CD4-positive, alpha-beta T cell (primary cell): ENCODE measurements at regions not wholly inside any gene's neighbourhood (a gene's known extent, or its start where the extent isn't known, plus 50 kb on each side); places are given as distances from the start of the nearest gene placed in this dataset.
"Not testable (repeated sequence)": the region's sequence is repeated elsewhere in the genome, so short reads cannot be mapped to it uniquely, and the experiment has no call there.

Experiments used
- ATAC-seq: fragments of 200-7000 bp; cut with Tn5 transposase; one replicate; pipeline ENCODE4 v1.10.0; 2022; ENCODE audit warnings: mild to moderate bottlenecking; ENCODE audit not compliant: poor library complexity
- CTCF ChIA-PET: fragments of 350-600 bp; sonication (Branson Sonifier 250); formaldehyde crosslinking; loops from one replicate; lab custom pipeline; 2021; ENCODE audit warnings: antibody characterized with exemption, inconsistent platforms; lab: Charles Lee
- POLR2A ChIA-PET: fragments of 350-600 bp; sonication (Branson Sonifier 250); formaldehyde crosslinking; loops from one replicate; lab custom pipeline; 2021; ENCODE audit warnings: antibody characterized with exemption, inconsistent platforms; lab: Charles Lee
- DNase-seq, 14 experiments: peaks; one replicate each; pipeline ENCODE4 v3.0.0-alpha.2; 2013 to 2020; ENCODE audit warnings: mixed read lengths in 2 of 14
- H3K27ac ChIP-seq, 2 donors: one replicate each; pipeline versions ENCODE4 v1.5.1 to v1.7.0; 2013; ENCODE audit warnings: low read length in 2 of 2, low read depth in 1 of 2, mild to moderate bottlenecking in 1 of 2
- H3K27me3 ChIP-seq, 2 experiments: 1 replicate in 1 of 2; 2 replicates in 1 of 2; pipeline versions ENCODE4 v1.6.1 to v1.7.0; 2013; ENCODE audit warnings: low read length in 2 of 2, control low read depth in 1 of 2, mild to moderate bottlenecking in 1 of 2, moderate library complexity in 1 of 2; ENCODE audit not compliant: insufficient read depth in 2 of 2, control insufficient read depth in 1 of 2
- H3K36me3 ChIP-seq: one replicate; pipeline ENCODE4 v1.6.1; 2013; ENCODE audit warnings: low read length, control low read depth; ENCODE audit not compliant: insufficient read depth
- H3K4me1 ChIP-seq: one replicate; pipeline ENCODE4 v1.6.1; 2013; ENCODE audit warnings: low read length, control low read depth; ENCODE audit not compliant: insufficient read depth
- H3K4me3 ChIP-seq: one replicate; pipeline ENCODE4 v1.5.1; 2013; ENCODE audit warnings: mild to moderate bottlenecking, low read length, moderate library complexity
- H3K9me3 ChIP-seq, 2 experiments: 1 replicate in 1 of 2; 2 replicates in 1 of 2; pipeline versions ENCODE4 v1.6.1 to v1.7.0; 2013; ENCODE audit warnings: low read length in 2 of 2, mild to moderate bottlenecking in 2 of 2, control low read depth in 1 of 2, moderate library complexity in 1 of 2; ENCODE audit not compliant: control insufficient read depth in 1 of 2, insufficient read depth in 1 of 2
- H3K27ac Mint-ChIP-seq: one replicate; pipeline ENCODE4 v1.8.0; 2020; ENCODE audit warnings: mixed read lengths
- H3K27me3 Mint-ChIP-seq: one replicate; pipeline ENCODE4 v1.8.0; 2021; ENCODE audit warnings: mixed read lengths
- H3K36me3 Mint-ChIP-seq: one replicate; pipeline ENCODE4 v1.8.0; 2021; ENCODE audit warnings: low read depth, mixed read lengths
- H3K4me1 Mint-ChIP-seq: one replicate; pipeline ENCODE4 v1.8.0; 2021; ENCODE audit warnings: low read depth, mixed read lengths
- H3K4me3 Mint-ChIP-seq: one replicate; pipeline ENCODE4 v1.8.0; 2020; ENCODE audit warnings: mild to moderate bottlenecking, mixed read lengths
- H3K9me3 Mint-ChIP-seq: one replicate; pipeline ENCODE4 v1.8.0; 2020; ENCODE audit warnings: mixed read lengths
- CTCF ChIP-seq: fragments of 200-600 bp; IDR thresholded peaks from one replicate; pipeline ENCODE4 v1.8.0; 2022; ENCODE audit warnings: antibody characterized with exemption, mild to moderate bottlenecking
- intact Hi-C, 2 experiments: fragments of 100-400 bp; cut with DNase I in 1 of 2; cut with micrococcal nuclease in 1 of 2; formaldehyde crosslinking; loops; one replicate each; pipeline versions ENCODE4 v1.15.1 to v1.9.0; 2023 to 2025; cut with DNase I, micrococcal nuclease

- intact Hi-C loops, result no loop called here
- Histone ChIP-seq H3K4me1 (no peaks in the 10 kb centered on the region), H3K9me3 (no peaks in the 10 kb centered on the region), H3K36me3 (no peaks in the 10 kb centered on the region), H3K4me3 (no peak overlapping the region), H3K27me3 (no peaks in the 10 kb centered on the region), H3K27ac (no peak overlapping the region)
- H3K4me3 Mint-ChIP-seq, result no peak overlapping the region
- POLR2A ChIA-PET, result no interaction called here
- H3K9me3 Mint-ChIP-seq, result no peaks in the 10 kb centered on the region
- no peak for TF ChIP-seq CTCF
- DNase-seq (no peak), ATAC-seq (no peak)
- H3K36me3 Mint-ChIP-seq, result peaks cover 27% of the 10 kb centered on the region
- peaks cover 5% of the 10 kb centered on the region for H3K4me1 Mint-ChIP-seq
- no peak overlapping the region for H3K27ac Mint-ChIP-seq
- CTCF ChIA-PET, result no interaction called here
- H3K27me3 Mint-ChIP-seq, result no peaks in the 10 kb centered on the region
Measured at GRCh38 chr7:66442385-66442784, 186.3 kb upstream of the KCTD7 start.

- H3K9me3 Mint-ChIP-seq, result no peaks in the 10 kb centered on the region
- no peak overlapping the region for H3K4me3 ChIP-seq
- no peak for TF ChIP-seq CTCF
- H3K27ac ChIP-seq, result no peak overlapping the region
- intact Hi-C loops, result no loop called here
- no peaks in the 10 kb centered on the region for H3K27me3 ChIP-seq
- no peaks in the 10 kb centered on the region for H3K4me1 ChIP-seq
- ATAC-seq (no peak), DNase-seq (no peak)
- no peak overlapping the region for H3K27ac Mint-ChIP-seq
- no peaks in the 10 kb centered on the region for H3K9me3 ChIP-seq
- POLR2A ChIA-PET, result interaction anchor here (0.6 kb wide), 1 partner anchor 358 kb away, joined by 4 read pairs; no protein-coding TSS in a partner anchor
- no peak overlapping the region for H3K4me3 Mint-ChIP-seq
- peaks cover 27% of the 10 kb centered on the region for H3K36me3 Mint-ChIP-seq
- H3K4me1 Mint-ChIP-seq, result peaks cover 5% of the 10 kb centered on the region
- CTCF ChIA-PET, result interaction anchor here (0.6 kb wide), 1 partner anchor 343 kb away, joined by 3 read pairs; no protein-coding TSS in a partner anchor
- no peaks in the 10 kb centered on the region for H3K27me3 Mint-ChIP-seq
- no peaks in the 10 kb centered on the region for H3K36me3 ChIP-seq
Measured at GRCh38 chr7:66443946-66444345, 184.7 kb upstream of the KCTD7 start.

- POLR2A ChIA-PET, H3K9me3 ChIP-seq, H3K4me1 ChIP-seq, ATAC-seq, CTCF ChIA-PET, H3K27me3 Mint-ChIP-seq, H3K4me3 Mint-ChIP-seq, H3K27ac Mint-ChIP-seq, H3K36me3 ChIP-seq, H3K9me3 Mint-ChIP-seq, H3K27ac ChIP-seq, H3K4me3 ChIP-seq, DNase-seq, H3K4me1 Mint-ChIP-seq, H3K27me3 ChIP-seq: not testable (repeated sequence)
- peaks cover 40% of the 10 kb centered on the region for H3K36me3 Mint-ChIP-seq
- intact Hi-C loops, result loop anchor here in 1 of 2 experiments (5.0 kb wide), 1 partner anchor 120 kb away; no protein-coding TSS in a partner anchor
Measured at GRCh38 chr7:66447007-66447406, 181.7 kb upstream of the KCTD7 start.

- H3K4me3 Mint-ChIP-seq, H3K9me3 Mint-ChIP-seq, H3K9me3 ChIP-seq, H3K4me1 Mint-ChIP-seq, H3K27ac Mint-ChIP-seq, H3K27me3 ChIP-seq, H3K4me3 ChIP-seq, ATAC-seq, H3K27me3 Mint-ChIP-seq, H3K4me1 ChIP-seq, DNase-seq, POLR2A ChIA-PET, H3K36me3 ChIP-seq, H3K27ac ChIP-seq, intact Hi-C loops: not testable (repeated sequence)
- H3K36me3 Mint-ChIP-seq, result peaks cover 50% of the 10 kb centered on the region
- CTCF ChIA-PET, result interaction anchor here (1.0 kb wide), 1 partner anchor 11 kb away, joined by 3 read pairs; no protein-coding TSS in a partner anchor
Measured at GRCh38 chr7:66450814-66451213, 177.9 kb upstream of the KCTD7 start.

GRCh38 chr7:66451713-66452112 lies 177.0 kb upstream of the KCTD7 start:
- H3K9me3 ChIP-seq, H3K4me1 ChIP-seq, ATAC-seq, H3K4me3 ChIP-seq, H3K4me3 Mint-ChIP-seq, H3K36me3 ChIP-seq, H3K27me3 Mint-ChIP-seq, H3K27me3 ChIP-seq, H3K9me3 Mint-ChIP-seq, H3K4me1 Mint-ChIP-seq, POLR2A ChIA-PET, H3K27ac Mint-ChIP-seq, intact Hi-C loops, DNase-seq, H3K27ac ChIP-seq: not testable (repeated sequence)
- peaks cover 49% of the 10 kb centered on the region for H3K36me3 Mint-ChIP-seq
- CTCF ChIA-PET, result interaction anchor here (1.0 kb wide), 1 partner anchor 10 kb away, joined by 3 read pairs; no protein-coding TSS in a partner anchor
